Cardiac muscle cell (in vitro differentiated cells and primary cell): ENCODE measurements at regions not wholly inside any gene's neighbourhood (a gene's known extent, or its start where the extent isn't known, plus 50 kb on each side); places are given as distances from the start of the nearest gene placed in this dataset.

Source experiments
- DNase-seq, 2 donors: peaks; one replicate each; pipeline versions ENCODE4 v3.0.0 to v3.0.0-alpha.2; 2010 to 2017; ENCODE audit warnings: low read depth in 1 of 2, low spot score in 1 of 2
- H3K27ac ChIP-seq: fragments of 200-600 bp; sonication (generic); 2 replicates; pipeline ENCODE4 v1.5.1; 2016
- H3K27me3 ChIP-seq: fragments of 200-600 bp; sonication (generic); 2 replicates; pipeline ENCODE4 v1.6.0; 2016; ENCODE audit warnings: control low read depth
- H3K36me3 ChIP-seq: fragments of 200-600 bp; sonication (generic); 2 replicates; pipeline ENCODE4 v1.5.1; 2016; ENCODE audit warnings: control low read depth
- H3K4me1 ChIP-seq: fragments of 200-600 bp; sonication (generic); 2 replicates; pipeline ENCODE4 v1.8.1; 2017; ENCODE audit warnings: low read depth, mild to moderate bottlenecking, mixed run types
- H3K4me3 ChIP-seq: fragments of 200-600 bp; sonication (generic); 2 replicates; pipeline ENCODE4 v1.5.1; 2016; ENCODE audit warnings: mild to moderate bottlenecking
- H3K9me3 ChIP-seq: fragments of 200-600 bp; sonication (generic); 2 replicates; pipeline ENCODE4 v1.5.1; 2017; ENCODE audit warnings: low read depth, mild to moderate bottlenecking, control low read depth
- TF ChIP-seq, protein P1 (sequence below): IDR thresholded peaks from 2 replicates; pipeline ENCODE4 v1.5.1; 2012; ENCODE audit warnings: low read depth, mild to moderate bottlenecking, low read length

DNA sequence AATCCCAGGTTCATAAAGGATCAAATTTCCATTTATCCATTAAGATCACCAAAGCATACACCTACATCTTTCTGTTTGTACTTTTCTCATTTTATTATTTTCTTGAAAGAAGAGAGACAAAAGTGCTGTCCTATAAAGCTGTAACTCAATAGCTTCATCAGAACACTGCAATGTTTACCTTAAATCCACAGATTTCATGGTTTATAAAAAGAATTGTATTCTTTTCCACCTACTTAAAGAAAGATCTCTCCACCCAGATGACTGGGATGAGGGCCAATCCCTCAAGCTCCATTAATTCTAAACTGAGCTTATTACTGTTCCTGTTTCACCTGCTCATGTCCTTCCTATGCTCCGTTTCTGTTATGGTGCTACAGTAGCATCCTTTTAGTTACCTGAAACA, 470.6 kb downstream of the BCAT1 start:
- Histone ChIP-seq H3K4me1 (no peaks in the 10 kb centered on the region), H3K27ac (no peak overlapping the region), H3K36me3 (no peaks in the 10 kb centered on the region), H3K9me3 (no peaks in the 10 kb centered on the region), H3K27me3 (no peaks in the 10 kb centered on the region), H3K4me3 (no peak overlapping the region)
- no peak for DNase-seq
- TF ChIP-seq, protein P1, sequence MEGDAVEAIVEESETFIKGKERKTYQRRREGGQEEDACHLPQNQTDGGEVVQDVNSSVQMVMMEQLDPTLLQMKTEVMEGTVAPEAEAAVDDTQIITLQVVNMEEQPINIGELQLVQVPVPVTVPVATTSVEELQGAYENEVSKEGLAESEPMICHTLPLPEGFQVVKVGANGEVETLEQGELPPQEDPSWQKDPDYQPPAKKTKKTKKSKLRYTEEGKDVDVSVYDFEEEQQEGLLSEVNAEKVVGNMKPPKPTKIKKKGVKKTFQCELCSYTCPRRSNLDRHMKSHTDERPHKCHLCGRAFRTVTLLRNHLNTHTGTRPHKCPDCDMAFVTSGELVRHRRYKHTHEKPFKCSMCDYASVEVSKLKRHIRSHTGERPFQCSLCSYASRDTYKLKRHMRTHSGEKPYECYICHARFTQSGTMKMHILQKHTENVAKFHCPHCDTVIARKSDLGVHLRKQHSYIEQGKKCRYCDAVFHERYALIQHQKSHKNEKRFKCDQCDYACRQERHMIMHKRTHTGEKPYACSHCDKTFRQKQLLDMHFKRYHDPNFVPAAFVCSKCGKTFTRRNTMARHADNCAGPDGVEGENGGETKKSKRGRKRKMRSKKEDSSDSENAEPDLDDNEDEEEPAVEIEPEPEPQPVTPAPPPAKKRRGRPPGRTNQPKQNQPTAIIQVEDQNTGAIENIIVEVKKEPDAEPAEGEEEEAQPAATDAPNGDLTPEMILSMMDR, result no peak

DNA sequence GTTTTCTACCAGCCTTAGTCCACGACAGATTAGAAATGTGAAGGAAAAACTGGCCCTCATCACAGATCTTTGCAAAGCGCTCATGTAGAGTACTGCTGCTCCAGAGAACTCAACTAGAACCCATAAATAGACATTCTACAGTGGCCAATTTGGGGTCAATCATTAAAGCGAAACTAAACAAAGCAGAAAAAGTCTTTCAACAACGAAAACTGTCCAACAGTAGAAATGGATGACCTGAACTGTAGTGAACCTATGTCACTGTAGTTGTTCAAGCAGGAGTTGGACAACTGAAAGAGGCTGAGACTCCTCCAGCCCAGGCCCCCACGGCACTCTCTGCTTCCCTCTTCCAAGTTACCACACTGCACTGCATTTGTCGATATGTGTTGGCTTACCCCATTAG, 472.6 kb downstream of the BCAT1 start:
- H3K27me3 ChIP-seq, result no peaks in the 10 kb centered on the region
- H3K27ac ChIP-seq, result no peak overlapping the region
- DNase-seq, result no peak
- H3K4me3 ChIP-seq, result no peak overlapping the region
- no peaks in the 10 kb centered on the region for H3K9me3 ChIP-seq
- H3K36me3 ChIP-seq, result no peaks in the 10 kb centered on the region
- no peaks in the 10 kb centered on the region for H3K4me1 ChIP-seq
- TF ChIP-seq, protein P1, result no peak

DNA sequence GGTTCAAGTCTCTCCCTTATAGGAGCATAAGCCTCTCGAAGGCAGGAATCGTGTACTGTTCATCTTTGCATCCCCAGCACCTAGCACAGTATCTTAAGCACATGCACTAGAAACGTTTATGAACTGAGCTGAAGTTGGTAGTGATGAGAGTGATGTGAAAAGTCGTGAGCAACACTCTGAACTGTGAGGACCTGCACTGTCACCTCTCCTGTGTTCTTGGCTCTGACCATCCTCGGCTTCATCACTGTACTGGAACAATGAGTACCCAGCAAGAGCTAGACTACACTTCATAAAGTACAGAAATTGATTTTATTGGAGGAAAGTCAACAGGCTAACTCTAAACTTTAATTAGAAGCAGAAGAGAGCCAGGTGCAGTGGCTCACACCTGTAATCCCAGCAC, 473.6 kb downstream of the BCAT1 start:
- TF ChIP-seq, protein P1, result no peak
- no peaks in the 10 kb centered on the region for H3K4me1 ChIP-seq
- no peaks in the 10 kb centered on the region for H3K36me3 ChIP-seq
- H3K4me3 ChIP-seq, result no peak overlapping the region
- H3K27ac ChIP-seq, result no peak overlapping the region
- no peaks in the 10 kb centered on the region for H3K27me3 ChIP-seq
- DNase-seq, result no peak
- no peaks in the 10 kb centered on the region for H3K9me3 ChIP-seq

DNA sequence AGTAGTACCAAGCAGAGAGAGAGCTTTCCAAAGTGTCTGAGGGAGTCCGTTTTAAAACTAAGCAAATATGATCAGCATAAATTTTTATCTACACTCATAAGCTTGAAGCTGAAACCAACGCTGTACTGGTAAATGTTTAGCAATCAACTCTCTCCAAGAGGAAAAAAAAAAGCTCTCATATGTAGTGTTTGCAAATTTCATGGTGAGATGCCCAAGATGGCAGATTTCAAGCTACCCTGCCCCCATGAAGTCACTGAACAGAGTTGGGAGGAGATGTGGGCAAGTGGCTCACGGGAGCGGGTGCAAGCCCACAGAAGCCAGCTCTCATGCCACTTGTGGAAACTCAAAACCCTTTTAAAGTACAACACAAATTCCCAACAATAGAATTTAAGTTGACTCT, 475.8 kb downstream of the BCAT1 start:
- no peak for DNase-seq
- TF ChIP-seq, protein P1, result no peak
- Histone ChIP-seq H3K27ac (no peak overlapping the region), H3K4me1 (no peaks in the 10 kb centered on the region), H3K36me3 (no peaks in the 10 kb centered on the region), H3K4me3 (no peak overlapping the region), H3K27me3 (no peaks in the 10 kb centered on the region), H3K9me3 (no peaks in the 10 kb centered on the region)

DNA sequence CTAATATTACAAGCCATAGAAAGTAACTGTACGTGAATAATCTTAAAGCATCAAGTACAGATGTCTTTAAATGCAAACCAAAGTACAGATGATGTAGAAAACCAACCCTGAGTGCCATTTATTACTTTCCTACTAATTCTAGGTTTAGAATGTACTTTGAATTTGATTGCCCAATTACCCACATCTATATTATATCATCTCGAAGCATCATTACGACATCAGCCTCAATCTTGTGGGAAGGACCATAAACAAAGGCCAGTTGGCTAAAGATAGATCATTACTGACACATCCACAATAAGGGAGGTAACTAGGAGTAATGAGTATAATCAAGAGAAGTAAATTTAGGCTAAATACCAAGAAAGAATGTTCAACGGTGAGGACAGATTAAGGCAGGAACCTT, 478.9 kb downstream of the BCAT1 start:
- Histone ChIP-seq H3K27ac (no peak overlapping the region), H3K9me3 (no peaks in the 10 kb centered on the region), H3K4me1 (no peaks in the 10 kb centered on the region), H3K36me3 (no peaks in the 10 kb centered on the region), H3K27me3 (no peaks in the 10 kb centered on the region), H3K4me3 (no peak overlapping the region)
- DNase-seq, result peak in 1 of 2 donors; percentile 8
- TF ChIP-seq, protein P1, result no peak

DNA sequence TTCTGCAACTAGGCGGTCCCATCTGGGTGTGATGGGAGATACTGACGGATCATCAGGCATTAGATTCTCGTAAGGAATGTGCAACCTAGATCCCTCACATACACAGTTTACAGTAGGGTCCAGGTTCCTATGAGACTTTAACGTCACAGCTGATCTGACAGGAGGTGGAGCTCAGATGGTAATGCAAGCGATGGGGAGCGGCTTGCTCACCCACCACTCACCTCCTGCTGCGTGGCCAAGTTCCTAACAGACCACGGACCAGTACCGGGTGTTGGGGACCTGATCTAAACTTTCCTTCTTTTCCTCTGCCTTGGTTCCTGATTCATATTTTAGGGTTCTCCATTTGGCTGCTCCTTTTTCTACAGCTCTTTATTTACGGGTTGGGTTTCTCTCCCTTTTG, 479.8 kb downstream of the BCAT1 start:
- TF ChIP-seq, protein P1, result no peak
- no peak for DNase-seq
- H3K27me3 ChIP-seq, result no peaks in the 10 kb centered on the region

More for the DNA sequence above, 479.8 kb downstream of the BCAT1 start:
- no peak overlapping the region for H3K4me3 ChIP-seq
- no peaks in the 10 kb centered on the region for H3K4me1 ChIP-seq
- H3K9me3 ChIP-seq, result no peaks in the 10 kb centered on the region
- H3K27ac ChIP-seq, result no peak overlapping the region
- no peaks in the 10 kb centered on the region for H3K36me3 ChIP-seq
